HCT116 (cell line): ENCODE measurements at regions not wholly inside any gene's neighbourhood (a gene's known extent, or its start where the extent isn't known, plus 50 kb on each side); places are given as distances from the start of the nearest gene placed in this dataset.

Experiments used
- ATAC-seq: fragments of 200-7000 bp; cut with Tn5 transposase; 2 replicates; pipeline ENCODE4 v1.9.1; 2020; ENCODE audit warnings: mild to moderate bottlenecking, moderate library complexity
- BruUV-seq: library from RNA; stranded (reverse); fragments of 400-500 nt; replicated peaks from 2 replicates; lab custom pipeline; 2021; lab: Mats Ljungman, UMichigan
- CTCF ChIA-PET: fragments of 300-600 bp; sonication (Branson Sonifier 250); formaldehyde crosslinking; loops from one replicate; lab custom pipeline; 2021; ENCODE audit warnings: antibody characterized with exemption; lab: Charles Lee
- POLR2A ChIA-PET: fragments of 300-600, 350-600 bp; sonication (Branson Sonifier 250); formaldehyde crosslinking; loops from one replicate; lab custom pipeline; 2021; ENCODE audit warnings: antibody characterized with exemption; lab: Charles Lee
- RAD21 ChIA-PET, 2 experiments: fragments of 300-600 bp; sonication (Branson Sonifier 250); formaldehyde crosslinking; loops; one replicate each; lab custom pipeline; 2023; ENCODE audit warnings: low total read pairs in 2 of 2; ENCODE audit not compliant: uncharacterized antibody in 2 of 2, unreplicated experiment in 2 of 2, low non-redundant PET in 1 of 2; lab: Charles Lee
- DNase-seq: peaks from one replicate; pipeline ENCODE4 v3.0.0-alpha.2; 2010; ENCODE audit warnings: low read depth, low spot score
- H2AFZ ChIP-seq: fragments of 200-600 bp; shearing (Covaris generic), sonication (generic); 2 replicates; pipeline ENCODE4 v1.6.1; 2017; ENCODE audit warnings: low read depth, mixed run types, mixed read lengths, antibody characterized with exemption, low read length; ENCODE audit not compliant: poor library complexity, severe bottlenecking
- H3K27ac ChIP-seq: 2 replicates; pipeline ENCODE4 v1.5.1; 2012; ENCODE audit warnings: low read depth, low read length
- H3K27me3 ChIP-seq: fragments of 200-600 bp; sonication (generic); 2 replicates; pipeline ENCODE4 v1.6.1; 2016; ENCODE audit warnings: mixed run types, low read length, mixed read lengths; ENCODE audit not compliant: insufficient read depth
- H3K36me3 ChIP-seq, 2 experiments: fragments of 200-500 bp in 1 of 2; fragments of 200-600 bp in 1 of 2; sonication (Bioruptor generic) in 1 of 2; sonication (generic) in 1 of 2; 2 replicates each; pipeline versions ENCODE4 v1.5.1 to v1.6.1; 2014 to 2016; ENCODE audit warnings: low read length in 2 of 2, inconsistent platforms in 1 of 2, mixed read lengths in 1 of 2, mixed run types in 1 of 2; ENCODE audit not compliant: insufficient read depth in 2 of 2, control insufficient read depth in 1 of 2
- H3K4me1 ChIP-seq, 2 experiments: fragments of 200-600 bp in 1 of 2; sonication (generic) in 1 of 2; 2 replicates each; pipeline versions ENCODE4 v1.5.1 to v1.6.1; 2012 to 2017; ENCODE audit warnings: low read length in 2 of 2, inconsistent platforms in 1 of 2, mild to moderate bottlenecking in 1 of 2, mixed read lengths in 1 of 2, mixed run types in 1 of 2, moderate library complexity in 1 of 2; ENCODE audit not compliant: insufficient read depth in 2 of 2, control insufficient read depth in 1 of 2
- H3K4me2 ChIP-seq: fragments of 200-600 bp; sonication (generic); 2 replicates; pipeline ENCODE4 v1.6.1; 2017; ENCODE audit warnings: mixed run types, low read length, mixed read lengths
- H3K4me3 ChIP-seq, 2 experiments: fragments of 200-600 bp in 1 of 2; sonication (generic) in 1 of 2; replicated peaks in 1 of 2; 2 replicates each; pipeline ENCODE4 v1.5.1; 2011 to 2016; ENCODE audit warnings: low read length in 2 of 2, control low read depth in 1 of 2, low read depth in 1 of 2, mild to moderate bottlenecking in 1 of 2, mixed read lengths in 1 of 2, mixed run types in 1 of 2
- H3K79me2 ChIP-seq: fragments of 200-600 bp; sonication (generic); 2 replicates; pipeline ENCODE4 v1.6.1; 2017; ENCODE audit warnings: mild to moderate bottlenecking, mixed run types, low read length, moderate library complexity, mixed read lengths; ENCODE audit not compliant: insufficient read depth
- H3K9ac ChIP-seq: fragments of 200-600 bp; sonication (generic); 2 replicates; pipeline ENCODE4 v1.6.1; 2016; ENCODE audit warnings: low read length, mixed read lengths
- H3K9me2 ChIP-seq: fragments of 200-600 bp; sonication (generic), shearing (Covaris generic); 2 replicates; pipeline ENCODE4 v1.6.1; 2017; ENCODE audit warnings: mixed run types, mild to moderate bottlenecking, moderate library complexity; ENCODE audit not compliant: insufficient read depth
- H3K9me3 ChIP-seq, 2 experiments: fragments of 200-500 bp in 1 of 2; fragments of 200-600 bp in 1 of 2; sonication (Bioruptor generic) in 1 of 2; sonication (generic) in 1 of 2; 2 replicates each; pipeline ENCODE4 v1.6.1; 2014 to 2017; ENCODE audit warnings: low read length in 2 of 2, mixed read lengths in 2 of 2, inconsistent platforms in 1 of 2, low read depth in 1 of 2, mild to moderate bottlenecking in 1 of 2, mixed run types in 1 of 2, moderate library complexity in 1 of 2; ENCODE audit not compliant: control insufficient read depth in 1 of 2, insufficient read depth in 1 of 2
- H4K20me1 ChIP-seq: fragments of 200-600 bp; sonication (generic), shearing (Covaris generic); 2 replicates; pipeline ENCODE4 v1.6.1; 2017; ENCODE audit warnings: mixed run types, mild to moderate bottlenecking, moderate library complexity; ENCODE audit not compliant: insufficient read depth
- CBX3 ChIP-seq: IDR thresholded peaks from 2 replicates; pipeline ENCODE4 v1.6.1; 2012; ENCODE audit warnings: low read depth
- CEBPB ChIP-seq: IDR thresholded peaks from 2 replicates; pipeline ENCODE4 v1.6.1; 2012; ENCODE audit warnings: low read depth
- EGR1 ChIP-seq: IDR thresholded peaks from 2 replicates; pipeline ENCODE4 v1.6.1; 2012; ENCODE audit warnings: low read depth
- ELF1 ChIP-seq: IDR thresholded peaks from 2 replicates; pipeline ENCODE4 v1.6.1; 2012; ENCODE audit warnings: low read depth, borderline replicate concordance
- EZH2 ChIP-seq: fragments of 200-600 bp; sonication (generic); IDR thresholded peaks from 2 replicates; pipeline ENCODE4 v1.6.1; 2017; ENCODE audit warnings: antibody characterized with exemption, mixed run types
- EZH2phosphoT487 ChIP-seq: fragments of 200-600 bp; IDR thresholded peaks from 2 replicates; pipeline ENCODE4 v1.6.1; 2018; ENCODE audit warnings: antibody characterized with exemption, borderline replicate concordance
- FOSL1 ChIP-seq: IDR thresholded peaks from 2 replicates; pipeline ENCODE4 v1.6.1; 2012; ENCODE audit warnings: low read depth
- RAD21 ChIP-seq: IDR thresholded peaks from 2 replicates; pipeline ENCODE4 v1.6.1; 2012; ENCODE audit warnings: low read depth, mild to moderate bottlenecking
- ZNF274 ChIP-seq: fragments of 200-500 bp; sonication (Bioruptor generic); IDR thresholded peaks from 2 replicates; pipeline ENCODE4 v1.6.1; 2014; ENCODE audit warnings: mild to moderate bottlenecking, low read depth, low read length, inconsistent platforms
- intact Hi-C: fragments of 100-400 bp; cut with micrococcal nuclease; formaldehyde crosslinking; loops from 2 replicates; pipeline ENCODE4 v1.10.0; 2022
- TF ChIP-seq, protein P1 (sequence below), 3 experiments: fragments of 200-600 bp in 1 of 3; sonication (generic) in 1 of 3; IDR thresholded peaks in 2 of 3; conservative IDR thresholded peaks in 1 of 3; 2 replicates each; pipeline ENCODE4 v1.5.1; 2012 to 2017; ENCODE audit warnings: low read depth in 2 of 3, low read length in 2 of 3, antibody characterized with exemption in 1 of 3, borderline replicate concordance in 1 of 3, control low read depth in 1 of 3, mild to moderate bottlenecking in 1 of 3, mixed read lengths in 1 of 3, mixed run types in 1 of 3, moderate library complexity in 1 of 3; ENCODE audit not compliant: insufficient read depth in 1 of 3
- TF ChIP-seq, protein P2 (sequence below): IDR thresholded peaks from 2 replicates; pipeline ENCODE4 v1.6.1; 2012
- TF ChIP-seq, protein P3 (sequence below): IDR thresholded peaks from 2 replicates; pipeline ENCODE4 v1.6.1; 2012

GRCh38 chr4:66059136-66059535 is 388.8 kb upstream of the EPHA5 start:
- Histone ChIP-seq H3K9me2 (no peaks in the 10 kb centered on the region), H3K36me3 (no peaks in the 10 kb centered on the region), H2AFZ (no peak overlapping the region), H3K79me2 (no peaks in the 10 kb centered on the region), H3K27me3 (no peaks in the 10 kb centered on the region), H3K27ac (no peak overlapping the region), H3K4me1 (no peaks in the 10 kb centered on the region), H3K9ac (no peak overlapping the region), H4K20me1 (no peaks in the 10 kb centered on the region), H3K9me3 (peaks cover 28 to 33% of the 10 kb centered on the region in 2 experiments; a peak in 2 of 4 replicates), H3K4me3 (no peak overlapping the region), H3K4me2 (no peak overlapping the region)
- CTCF ChIA-PET, result no interaction called here
- intact Hi-C loops, result no loop called here
- TF ChIP-seq FOSL1 (no peak), ZNF274 (no peak), RAD21 (no peak), EZH2phosphoT487 (no peak), CBX3 (no peak)
- TF ChIP-seq, protein P1, sequence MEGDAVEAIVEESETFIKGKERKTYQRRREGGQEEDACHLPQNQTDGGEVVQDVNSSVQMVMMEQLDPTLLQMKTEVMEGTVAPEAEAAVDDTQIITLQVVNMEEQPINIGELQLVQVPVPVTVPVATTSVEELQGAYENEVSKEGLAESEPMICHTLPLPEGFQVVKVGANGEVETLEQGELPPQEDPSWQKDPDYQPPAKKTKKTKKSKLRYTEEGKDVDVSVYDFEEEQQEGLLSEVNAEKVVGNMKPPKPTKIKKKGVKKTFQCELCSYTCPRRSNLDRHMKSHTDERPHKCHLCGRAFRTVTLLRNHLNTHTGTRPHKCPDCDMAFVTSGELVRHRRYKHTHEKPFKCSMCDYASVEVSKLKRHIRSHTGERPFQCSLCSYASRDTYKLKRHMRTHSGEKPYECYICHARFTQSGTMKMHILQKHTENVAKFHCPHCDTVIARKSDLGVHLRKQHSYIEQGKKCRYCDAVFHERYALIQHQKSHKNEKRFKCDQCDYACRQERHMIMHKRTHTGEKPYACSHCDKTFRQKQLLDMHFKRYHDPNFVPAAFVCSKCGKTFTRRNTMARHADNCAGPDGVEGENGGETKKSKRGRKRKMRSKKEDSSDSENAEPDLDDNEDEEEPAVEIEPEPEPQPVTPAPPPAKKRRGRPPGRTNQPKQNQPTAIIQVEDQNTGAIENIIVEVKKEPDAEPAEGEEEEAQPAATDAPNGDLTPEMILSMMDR (IDR thresholded peaks at IDR 0.05 in 2 of 3, conservative IDR thresholded peaks at IDR 0.05 in 1 of 3; ENCODE audit: borderline replicate concordance in 1 of 3, insufficient read depth in 1 of 3, low read depth in 2 of 3, low read length in 2 of 3), result no peak
- TF ChIP-seq, protein P2, sequence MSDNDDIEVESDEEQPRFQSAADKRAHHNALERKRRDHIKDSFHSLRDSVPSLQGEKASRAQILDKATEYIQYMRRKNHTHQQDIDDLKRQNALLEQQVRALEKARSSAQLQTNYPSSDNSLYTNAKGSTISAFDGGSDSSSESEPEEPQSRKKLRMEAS, result no peak
- TF ChIP-seq, protein P3, sequence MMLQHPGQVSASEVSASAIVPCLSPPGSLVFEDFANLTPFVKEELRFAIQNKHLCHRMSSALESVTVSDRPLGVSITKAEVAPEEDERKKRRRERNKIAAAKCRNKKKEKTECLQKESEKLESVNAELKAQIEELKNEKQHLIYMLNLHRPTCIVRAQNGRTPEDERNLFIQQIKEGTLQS, result no peak
- RAD21 ChIA-PET, result no interaction called here
- POLR2A ChIA-PET, result no interaction called here
- no peak for DNase-seq
- BruUV-seq, result no TSS peak
- ATAC-seq, result no peak

- ChIA-PET POLR2A (no interaction called here), CTCF (no interaction called here)
- intact Hi-C loops, result no loop called here
- TF ChIP-seq CEBPB, result no peak
- TF ChIP-seq EZH2, result no peak
- no peak for TF ChIP-seq ELF1
- TF ChIP-seq FOSL1, result no peak
- TF ChIP-seq CBX3, result no peak
- TF ChIP-seq, protein P2, result no peak
- TF ChIP-seq RAD21, result no peak
- no peak for TF ChIP-seq EGR1
- TF ChIP-seq, protein P1 (IDR thresholded peaks at IDR 0.05 in 2 of 3, conservative IDR thresholded peaks at IDR 0.05 in 1 of 3; ENCODE audit: borderline replicate concordance in 1 of 3, insufficient read depth in 1 of 3, low read depth in 2 of 3, low read length in 2 of 3), result no peak
Observed at GRCh38 chr4:66055999-66056398, 385.7 kb upstream of the EPHA5 start.

More at GRCh38 chr4:66055999-66056398, 385.7 kb upstream of the EPHA5 start:
- Histone ChIP-seq H3K79me2 (no peaks in the 10 kb centered on the region), H4K20me1 (no peaks in the 10 kb centered on the region), H3K27ac (no peak overlapping the region), H3K4me2 (no peak overlapping the region), H3K9me2 (no peaks in the 10 kb centered on the region), H3K9me3 (peaks cover 22 to 26% of the 10 kb centered on the region in 2 experiments; a peak in 2 of 4 replicates), H3K9ac (no peak overlapping the region), H2AFZ (no peak overlapping the region), H3K4me1 (no peaks in the 10 kb centered on the region), H3K27me3 (no peaks in the 10 kb centered on the region), H3K4me3 (no peak overlapping the region), H3K36me3 (no peaks in the 10 kb centered on the region)
- no peak for ATAC-seq
- no peak for DNase-seq
- RAD21 ChIA-PET, result no interaction called here
- BruUV-seq, result no TSS peak
